Kidney (tissue), 13 donors: ENCODE measurements at regions not wholly inside any gene's neighbourhood (a gene's known extent, or its start where the extent isn't known, plus 50 kb on each side); places are given as distances from the start of the nearest gene placed in this dataset.
A peak's percentile ranks its signal among the peaks of the same experiment; 100 is the strongest.

Experiments used
- DNase-seq, 5 donors: peaks; one replicate each; pipeline ENCODE4 v3.0.0-alpha.2; 2013 to 2020
- FAIRE-seq: peaks from 2 replicates; lab custom pipeline; 2012; peaks lifted over from hg19 to GRCh38; lab: Jason Lieb, UNC
- H3K27ac ChIP-seq, 2 donors: one replicate each; pipeline ENCODE4 v1.7.0; 2013; ENCODE audit warnings: low read depth in 2 of 2, low read length in 2 of 2, inconsistent platforms in 1 of 2
- H3K27me3 ChIP-seq: one replicate; pipeline ENCODE4 v1.7.1; 2013; ENCODE audit warnings: low read length, inconsistent platforms; ENCODE audit not compliant: control insufficient read depth, insufficient read depth
- H3K36me3 ChIP-seq, 3 donors: one replicate each; pipeline versions ENCODE4 v1.7.0 to v1.7.1; 2013; ENCODE audit warnings: low read length in 3 of 3, control low read depth in 1 of 3, inconsistent platforms in 1 of 3; ENCODE audit not compliant: insufficient read depth in 3 of 3, control insufficient read depth in 2 of 3
- H3K4me1 ChIP-seq, 3 donors: one replicate each; pipeline versions ENCODE4 v1.7.0 to v1.7.1; 2013; ENCODE audit warnings: low read length in 3 of 3, inconsistent platforms in 1 of 3, low read depth in 1 of 3; ENCODE audit not compliant: control insufficient read depth in 2 of 3, insufficient read depth in 2 of 3
- H3K4me3 ChIP-seq, 3 donors: one replicate each; pipeline versions ENCODE4 v1.7.0 to v1.8.1; 2013; ENCODE audit warnings: low read length in 3 of 3, control low read depth in 1 of 3, inconsistent platforms in 1 of 3
- H3K9ac ChIP-seq, 3 donors: one replicate each; pipeline versions ENCODE4 v1.7.0 to v1.7.1; 2013; ENCODE audit warnings: low read length in 3 of 3, control low read depth in 1 of 3, inconsistent platforms in 1 of 3
- H3K9me3 ChIP-seq, 3 donors: one replicate each; pipeline versions ENCODE4 v1.7.0 to v1.7.1; 2013; ENCODE audit warnings: low read length in 3 of 3, control low read depth in 1 of 3, inconsistent platforms in 1 of 3; ENCODE audit not compliant: control insufficient read depth in 2 of 3, insufficient read depth in 1 of 3
- CTCF ChIP-seq: IDR thresholded peaks from 3 replicates; pipeline ENCODE4 v1.5.1; 2012; ENCODE audit warnings: mild to moderate bottlenecking, moderate library complexity, borderline replicate concordance; ENCODE audit not compliant: insufficient read depth; ENCODE audit errors: extremely low read depth
- intact Hi-C: fragments of 100-400 bp; cut with DNase I; formaldehyde crosslinking; loops from one replicate; pipeline ENCODE4 v1.11.1; 2022
- donor health status: control.
- donor health status: control.
- donor health status: control.
- donor health status: control.
- donor health status: control.
- donor health status: DM: yes; HTN: yes; CAD: no.
- donor health status: Normal renal cell carcinoma (clear cell type).

- intact Hi-C loops: no loop called here
- FAIRE-seq: no peak
- no peak for TF ChIP-seq CTCF
Observed at GRCh38 chr7:101736084-101736483, 81.3 kb upstream of the CUX1 start.

GRCh38 chr7:101739775-101740398 lies 77.5 kb upstream of the CUX1 start:
- no peak for TF ChIP-seq CTCF
- no peaks in the 10 kb centered on the region for H3K9me3 ChIP-seq
- H3K27me3 ChIP-seq: no peaks in the 10 kb centered on the region
- FAIRE-seq (no peak), DNase-seq (peak in 4 of 5 donors; percentile 58 to 75 (median 60))
- no peak overlapping the region for H3K27ac ChIP-seq
- H3K4me3 ChIP-seq: no peak overlapping the region
- no peak overlapping the region for H3K9ac ChIP-seq
- H3K36me3 ChIP-seq: no peaks in the 10 kb centered on the region
- no peaks in the 10 kb centered on the region for H3K4me1 ChIP-seq
- intact Hi-C loops: no loop called here

More at GRCh38 chr7:101736084-101736483, 81.3 kb upstream of the CUX1 start:
- H3K36me3 ChIP-seq: no peaks in the 10 kb centered on the region
- no peak overlapping the region for H3K27ac ChIP-seq
- H3K4me1 ChIP-seq: peaks cover 0 to 2% (median 0%) of the 10 kb centered on the region in 3 donors
- H3K4me3 ChIP-seq: no peak overlapping the region
- no peak for DNase-seq
- no peaks in the 10 kb centered on the region for H3K27me3 ChIP-seq
- no peak overlapping the region for H3K9ac ChIP-seq
- no peaks in the 10 kb centered on the region for H3K9me3 ChIP-seq

- no peaks in the 10 kb centered on the region for H3K9me3 ChIP-seq
- no peak overlapping the region for H3K4me3 ChIP-seq
- H3K36me3 ChIP-seq: no peaks in the 10 kb centered on the region
- no peak overlapping the region for H3K27ac ChIP-seq
- H3K9ac ChIP-seq: no peak overlapping the region
- H3K4me1 ChIP-seq: no peaks in the 10 kb centered on the region
- DNase-seq: no peak
- intact Hi-C loops: no loop called here
- FAIRE-seq: no peak
- no peak for TF ChIP-seq CTCF
- H3K27me3 ChIP-seq: no peaks in the 10 kb centered on the region
Observed at GRCh38 chr7:101740981-101741725, 76.3 kb upstream of the CUX1 start.
